Inferior parietal cortex (tissue), 1 donor: ENCODE measurements at regions not wholly inside any gene's neighbourhood (a gene's known extent, or its start where the extent isn't known, plus 50 kb on each side); places are given as distances from the start of the nearest gene placed in this dataset.
"Not testable (repeated sequence)": the region's sequence is repeated elsewhere in the genome, so short reads cannot be mapped to it uniquely, and the experiment has no call there.

Experiments used
- DNase-seq: peaks from one replicate; pipeline ENCODE4 v3.0.0-alpha.2; 2016; ENCODE audit errors: extremely low spot score

DNA sequence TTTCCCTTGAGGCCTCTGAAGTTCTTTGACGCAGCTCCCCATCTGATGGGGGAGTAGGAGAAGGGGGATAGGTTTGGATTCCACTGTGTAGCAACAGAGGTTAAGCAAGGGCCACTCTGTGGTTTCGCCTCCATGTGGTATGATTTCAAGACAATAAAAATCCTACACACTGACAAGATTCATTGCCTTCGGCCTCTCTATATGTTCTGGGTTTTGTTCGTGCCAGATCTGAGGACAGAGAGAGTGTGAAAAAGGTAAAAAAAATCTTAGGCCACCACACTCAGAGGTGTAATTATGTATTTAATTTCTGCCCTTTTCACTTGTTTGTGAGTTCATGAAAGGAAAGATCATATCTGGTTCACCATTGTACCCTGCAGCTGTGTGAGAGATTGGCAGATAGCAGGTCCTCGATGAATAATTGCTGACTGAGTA is 715.2 kb upstream of the ZNF608 start:
- DNase-seq: no peak

DNA sequence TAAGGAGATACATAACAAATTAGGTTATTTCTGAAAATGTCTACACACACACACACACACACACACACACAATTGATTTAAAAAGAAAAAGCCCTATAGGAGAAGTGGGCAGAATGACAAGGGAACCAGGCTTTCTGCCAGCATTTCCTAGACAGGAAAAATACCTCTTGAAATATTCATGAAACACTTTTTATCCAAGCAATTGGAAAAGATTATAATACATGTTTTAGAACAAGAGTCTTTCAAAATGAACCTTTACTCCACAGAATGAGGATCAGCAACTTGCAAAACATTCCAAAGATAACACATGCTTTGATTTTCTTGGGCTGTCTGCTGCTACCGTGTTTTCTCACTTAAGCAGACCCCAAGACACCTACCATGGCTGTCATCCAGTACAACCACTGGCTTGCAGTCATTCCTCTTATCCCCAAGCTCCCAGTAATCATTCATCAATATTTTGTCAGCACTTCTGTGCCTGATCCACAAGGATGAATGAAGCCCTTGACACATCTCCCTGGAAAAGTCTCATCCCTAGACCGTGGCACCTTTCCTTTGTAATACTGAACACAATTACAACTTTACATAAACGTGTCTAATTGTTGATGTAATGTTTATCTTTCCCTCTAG is 717.1 kb upstream of the ZNF608 start:
- DNase-seq: no peak

DNA sequence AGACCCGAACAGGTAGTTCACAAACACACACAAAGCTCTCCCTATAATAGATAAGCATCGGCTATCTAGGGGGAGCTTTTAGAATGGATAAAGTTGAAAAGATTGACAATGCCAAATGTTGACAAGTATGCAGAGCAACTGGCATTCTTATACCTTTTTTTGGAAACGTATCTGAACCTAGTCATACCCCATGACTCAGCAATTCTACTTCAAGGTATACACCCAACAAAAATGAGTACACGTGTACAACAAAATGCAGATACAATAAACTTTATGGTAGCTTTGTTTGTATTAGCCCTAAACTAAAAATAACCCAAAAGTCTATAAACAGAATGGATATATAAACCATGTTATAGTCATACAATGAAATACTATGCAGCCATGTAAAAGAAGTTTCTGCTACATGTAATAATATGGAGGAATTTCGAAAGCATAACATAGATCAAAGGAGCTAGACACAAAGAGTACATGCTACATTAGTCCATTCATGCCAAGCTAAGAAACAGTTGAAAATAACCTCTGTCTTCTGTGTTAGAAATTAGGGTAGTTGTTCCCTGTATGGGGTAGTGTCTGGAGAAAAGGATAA is 718.5 kb upstream of the ZNF608 start:
- DNase-seq: no peak

DNA sequence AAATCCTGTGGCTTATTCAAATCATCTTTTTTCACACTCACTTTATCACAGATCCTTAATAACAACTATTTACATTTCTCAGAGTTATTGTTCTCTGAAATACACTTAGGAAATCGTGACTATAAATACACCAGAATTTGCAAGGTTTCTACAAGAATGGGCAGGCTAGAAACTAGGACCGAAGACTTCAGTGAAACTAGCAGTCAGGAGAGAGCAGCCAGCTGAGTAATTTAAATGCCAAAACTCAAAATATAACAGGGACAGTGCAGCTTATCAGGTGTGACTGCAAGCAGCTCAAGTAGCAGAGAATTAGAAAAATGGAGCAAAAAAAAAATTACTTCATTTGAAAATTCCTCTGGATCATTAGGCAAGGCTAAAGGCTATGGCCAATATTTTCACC is 719.3 kb upstream of the ZNF608 start:
- no peak for DNase-seq

DNA sequence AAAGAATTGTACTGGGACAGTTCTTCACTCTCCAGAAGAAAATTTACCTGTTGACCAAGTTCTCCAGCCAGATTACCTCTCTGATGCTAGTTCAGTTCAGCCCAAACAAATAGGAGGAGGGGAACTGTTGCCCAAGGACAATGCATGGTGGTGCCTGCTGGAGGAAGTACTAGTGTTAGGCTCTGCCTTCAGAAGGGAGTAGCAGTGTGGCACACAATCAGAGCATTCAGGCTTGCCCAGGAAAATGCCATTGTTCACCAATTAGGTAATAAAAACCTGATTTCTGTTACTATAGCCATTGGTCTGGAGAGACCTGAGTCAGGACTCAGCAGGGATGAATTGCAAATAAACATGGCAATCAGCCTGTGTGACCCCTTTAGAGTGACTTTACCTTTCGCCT is 720.8 kb upstream of the ZNF608 start:
- no peak for DNase-seq

DNA sequence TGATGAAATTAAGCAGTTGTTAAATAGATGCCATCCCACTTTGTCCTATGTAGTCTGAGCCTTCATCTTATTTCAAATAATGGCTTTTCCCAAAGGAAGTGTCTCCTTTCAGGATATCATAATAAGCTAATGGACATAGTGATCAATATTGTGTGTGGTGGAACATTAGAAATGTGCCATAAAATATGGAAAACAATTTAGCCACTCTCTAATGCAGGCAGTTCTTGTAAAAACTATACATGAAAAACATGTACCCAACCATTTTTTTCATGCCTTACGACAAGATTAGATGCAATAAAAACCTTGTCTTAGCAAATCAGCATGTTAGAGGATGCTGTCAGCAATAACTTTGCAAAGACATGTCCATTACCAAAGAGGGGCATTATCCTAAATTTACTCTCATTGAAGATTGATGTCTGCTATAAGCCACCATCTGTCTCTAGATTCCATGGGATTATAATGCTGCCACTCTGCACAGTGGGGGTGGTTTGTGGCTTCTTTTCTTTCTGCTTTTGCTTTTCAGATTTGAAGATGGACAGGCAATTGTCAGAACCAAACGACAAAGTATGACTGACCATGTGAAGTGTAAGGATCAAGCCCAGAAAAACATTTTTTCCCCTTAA is 724.0 kb upstream of the ZNF608 start:
- no peak for DNase-seq

DNA sequence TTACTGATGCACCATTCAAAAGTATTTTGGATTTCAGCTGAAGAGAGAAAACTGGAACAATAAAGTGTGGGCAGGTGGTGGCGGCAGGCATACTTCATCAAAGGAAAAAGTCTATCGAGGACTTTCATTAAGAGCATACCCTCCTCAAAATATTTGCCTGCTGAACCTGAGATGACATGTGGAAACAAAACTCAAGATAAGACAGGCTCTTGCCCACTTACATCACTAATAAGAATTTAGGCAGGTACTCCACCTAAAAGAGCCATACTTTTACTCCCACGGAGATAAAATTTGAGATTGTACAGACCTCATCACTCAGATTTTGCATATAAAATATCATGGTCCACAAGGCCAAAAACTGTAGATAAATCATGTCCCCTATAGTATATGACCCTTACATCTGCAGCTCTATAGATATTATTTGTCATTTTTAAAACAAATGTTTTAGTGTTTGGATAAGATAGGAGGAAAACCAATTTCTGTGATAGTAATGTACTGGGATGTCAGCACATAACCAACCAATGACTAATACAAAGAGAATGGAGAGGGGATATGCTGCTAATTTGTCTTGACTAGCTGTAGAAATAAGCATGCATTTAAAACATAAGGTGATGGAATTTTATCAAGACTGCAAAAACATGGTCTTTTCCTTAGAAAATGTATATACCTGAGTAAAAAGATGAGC is 730.6 kb upstream of the ZNF608 start:
- no peak for DNase-seq

DNA sequence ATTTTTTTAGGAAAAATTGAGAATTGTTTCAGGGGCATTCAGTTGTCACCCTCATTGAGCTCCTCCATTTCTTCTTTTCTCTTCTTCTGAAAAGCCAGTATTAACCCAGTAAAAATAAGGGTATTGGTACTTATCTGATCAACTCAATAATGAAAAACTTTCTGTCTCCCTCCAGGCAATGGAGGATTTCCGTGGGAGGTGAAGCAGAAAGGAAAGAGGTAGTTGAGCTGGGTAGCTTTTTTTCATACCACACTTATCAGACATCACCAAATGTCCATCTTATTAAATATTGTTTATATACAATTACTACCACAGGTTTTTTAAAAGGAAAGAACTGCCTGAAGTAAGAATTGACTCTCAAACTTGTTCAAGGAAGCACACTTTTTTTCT is 731.1 kb upstream of the ZNF608 start:
- DNase-seq: no peak

DNA sequence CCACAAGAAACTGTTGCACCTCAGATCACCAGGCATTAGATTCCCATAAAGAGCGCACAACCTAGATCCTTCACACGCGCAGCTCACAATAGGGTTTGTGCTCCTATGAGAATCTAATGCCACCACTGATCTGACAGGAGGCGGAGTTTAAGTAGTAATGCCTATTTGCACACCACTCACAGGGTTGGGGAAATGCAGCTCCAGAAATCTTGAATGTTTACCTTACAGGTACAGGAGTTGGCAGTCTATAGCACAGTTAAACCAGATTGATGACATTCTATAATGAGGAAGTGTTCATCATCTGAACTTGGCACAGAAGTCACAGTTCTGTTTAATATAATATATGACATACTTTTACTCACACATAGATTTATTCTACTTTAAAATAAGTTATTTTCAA is 732.2 kb upstream of the ZNF608 start:
- no peak for DNase-seq

DNA sequence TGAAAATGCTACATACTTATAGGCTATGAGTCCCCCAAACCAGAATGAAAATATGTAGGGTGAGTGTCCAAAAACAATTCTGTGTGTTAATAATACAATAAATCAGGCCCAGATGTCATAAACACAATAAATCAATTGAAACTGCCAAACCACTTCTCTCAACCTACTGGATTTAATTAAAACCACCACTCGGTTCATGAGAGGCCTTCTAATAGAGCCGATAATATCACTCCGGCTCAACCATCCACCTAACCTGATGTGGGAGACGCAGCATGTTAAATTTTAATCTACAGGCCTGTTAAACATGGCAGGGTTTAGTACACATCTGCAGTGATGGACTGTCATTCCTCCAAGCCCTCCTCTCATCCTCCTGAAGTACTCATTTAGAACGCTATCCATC is 734.5 kb upstream of the ZNF608 start:
- no peak for DNase-seq

DNA sequence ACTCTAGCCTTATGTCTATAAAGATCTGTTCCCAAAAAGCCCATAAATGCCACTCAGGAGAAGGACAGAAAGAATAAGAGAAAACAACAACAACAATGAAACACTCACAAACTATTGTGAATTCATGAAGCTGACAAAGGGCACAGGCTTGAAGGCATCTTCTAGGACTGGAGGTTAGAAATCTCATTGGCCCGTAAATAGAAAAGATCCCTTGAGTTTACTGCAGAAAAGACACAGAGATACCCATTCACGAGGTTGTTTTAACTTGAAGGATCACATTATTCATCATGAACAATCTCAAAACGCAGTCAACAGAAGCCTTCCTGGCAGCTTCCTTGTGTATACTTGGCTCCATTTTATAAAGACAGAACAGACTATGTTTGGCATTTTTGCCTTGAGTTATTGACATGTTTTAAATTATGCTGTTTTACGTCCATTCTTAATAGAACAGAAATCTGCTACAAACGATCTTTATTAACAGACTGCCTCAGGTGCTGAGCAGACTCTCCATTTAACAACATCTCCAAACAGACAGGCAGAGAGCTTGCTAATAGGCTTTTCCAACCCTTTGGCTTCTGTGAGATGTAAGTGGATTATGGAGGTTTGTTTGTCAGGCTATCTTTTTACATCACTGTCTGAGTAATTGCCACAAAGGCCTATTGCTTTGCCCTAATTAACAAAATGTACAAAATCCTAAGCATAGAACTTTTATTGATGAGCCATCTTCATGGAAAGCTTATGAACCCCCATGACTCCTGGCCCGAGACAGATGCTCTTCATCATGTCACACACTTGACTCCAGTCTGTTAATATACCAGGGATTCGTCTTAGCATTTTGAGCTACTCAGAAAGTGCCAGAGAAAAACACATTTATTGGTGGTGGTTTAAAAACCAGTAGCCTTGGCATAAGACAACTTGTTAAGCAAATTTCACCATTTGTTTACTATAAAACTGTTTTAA is 735.3 kb upstream of the ZNF608 start:
- DNase-seq: no peak

DNA sequence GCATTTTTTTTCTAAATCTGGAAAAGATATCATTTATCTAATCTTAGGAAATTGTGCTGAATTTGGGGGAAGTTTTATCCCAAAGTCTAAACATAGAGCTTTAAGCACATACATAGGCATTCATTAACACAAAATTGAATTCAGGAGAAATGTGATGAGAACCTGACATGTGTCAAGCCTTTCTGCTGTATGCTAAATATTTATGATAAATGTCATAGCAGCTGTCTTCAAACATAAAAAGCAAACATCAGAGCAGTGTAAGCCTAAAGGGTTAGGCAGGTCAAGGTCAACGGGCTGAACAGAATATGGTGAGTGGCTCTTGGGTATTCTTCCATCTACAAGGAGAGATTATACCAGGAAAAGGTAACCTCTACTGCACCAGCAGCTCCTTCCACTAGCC is 737.2 kb upstream of the ZNF608 start:
- DNase-seq: no peak

DNA sequence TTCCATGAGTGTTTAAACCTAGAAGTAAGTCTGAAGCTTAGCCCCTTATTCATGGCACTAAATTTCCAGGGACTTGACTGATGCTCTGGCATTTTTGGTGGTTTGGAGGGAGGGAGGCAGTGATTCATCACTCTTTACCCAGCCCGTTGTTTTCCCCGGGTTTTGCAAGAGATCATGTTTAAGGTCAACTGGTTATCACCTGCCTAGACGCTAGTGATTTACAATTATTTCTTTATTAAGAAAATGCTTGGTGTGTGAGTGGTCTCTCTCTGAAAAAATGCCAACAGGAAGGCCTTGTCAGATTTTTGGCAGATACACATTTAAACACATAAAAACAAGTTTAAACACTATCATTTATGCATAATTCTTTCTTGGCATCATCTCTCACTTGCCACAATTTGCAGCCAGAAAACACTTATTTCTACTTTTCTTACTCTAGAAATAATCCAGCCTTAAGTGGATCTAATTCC is 737.9 kb upstream of the ZNF608 start:
- DNase-seq: no peak

DNA sequence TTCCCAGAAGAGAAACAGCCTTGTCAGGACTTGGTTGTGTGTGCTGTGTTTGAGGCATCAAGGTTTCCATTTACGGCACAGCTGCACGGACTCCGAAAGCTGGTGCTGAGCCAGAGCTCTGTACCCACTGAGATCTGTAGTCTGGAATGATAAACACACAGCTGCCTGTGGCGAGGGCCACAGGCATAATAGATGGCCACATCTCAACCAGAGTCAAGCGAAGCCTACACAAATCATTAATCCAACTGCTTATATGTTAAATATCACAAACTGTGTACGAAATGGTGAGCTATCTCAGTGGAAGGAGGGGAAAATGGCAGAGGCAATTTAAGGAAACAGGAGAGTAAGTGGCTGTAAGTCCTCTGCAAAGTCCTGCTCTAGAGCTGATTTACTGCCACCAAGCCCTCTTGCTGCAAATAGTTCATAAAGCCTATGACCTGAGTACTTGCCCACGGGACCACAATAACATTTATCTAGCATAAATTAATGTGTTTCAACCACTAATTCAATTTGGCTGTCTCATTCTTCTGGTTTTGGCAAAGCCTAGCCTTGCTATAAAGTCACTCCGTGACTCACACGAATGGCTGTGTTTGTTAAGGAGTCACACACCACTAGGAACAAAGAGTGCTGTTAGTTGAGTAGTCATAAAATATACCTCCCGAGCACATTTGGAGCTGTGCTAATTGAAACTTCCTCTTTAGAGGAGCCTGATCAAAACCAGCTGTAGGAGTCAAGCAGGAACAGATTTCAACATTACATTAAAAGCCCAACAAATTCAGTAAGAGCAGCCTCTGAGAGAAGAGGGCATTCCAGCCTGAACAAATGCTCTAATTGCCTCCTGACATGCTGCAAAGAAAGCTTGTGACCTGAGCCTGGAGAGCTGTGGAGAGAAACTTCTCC is 738.6 kb upstream of the ZNF608 start:
- peak; percentile 88 for DNase-seq

DNA sequence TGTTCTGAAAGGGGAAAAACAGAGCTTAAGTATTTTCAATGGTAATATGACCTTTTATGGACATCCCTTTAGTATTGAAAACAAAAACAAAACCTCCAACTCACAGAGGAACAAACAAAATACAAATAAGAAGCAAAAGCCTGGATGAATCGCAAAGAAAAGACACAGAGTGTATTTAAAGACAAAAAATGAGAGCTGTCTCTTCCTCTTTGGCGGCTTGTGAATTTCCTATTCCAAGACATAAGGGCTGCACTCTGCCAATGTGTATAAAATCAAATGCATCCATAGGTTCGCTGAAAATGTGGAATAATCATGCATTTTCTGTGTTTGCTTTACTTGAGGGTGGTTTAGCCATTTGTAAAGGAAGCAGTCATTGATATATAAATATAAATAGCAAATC is 739.3 kb upstream of the ZNF608 start:
- DNase-seq: no peak

DNA sequence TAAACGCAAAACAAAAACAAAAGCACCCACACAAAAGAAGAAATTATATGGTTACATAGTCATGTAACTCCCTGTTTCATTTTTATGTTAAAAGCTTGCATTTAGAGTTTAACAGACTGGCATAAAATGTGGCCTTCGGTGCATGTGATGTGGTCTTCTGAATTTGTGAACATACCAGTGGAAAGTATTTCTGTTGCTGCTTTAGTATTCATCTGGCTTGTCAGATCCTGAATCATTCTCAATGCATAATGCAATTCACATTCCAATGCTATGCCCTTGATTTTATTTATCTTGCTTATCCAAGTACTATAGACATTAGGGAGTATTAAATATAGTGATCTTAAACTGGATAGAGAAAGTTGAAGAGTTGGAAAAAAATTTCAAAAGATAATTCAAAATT is 740.2 kb upstream of the ZNF608 start:
- no peak for DNase-seq

DNA sequence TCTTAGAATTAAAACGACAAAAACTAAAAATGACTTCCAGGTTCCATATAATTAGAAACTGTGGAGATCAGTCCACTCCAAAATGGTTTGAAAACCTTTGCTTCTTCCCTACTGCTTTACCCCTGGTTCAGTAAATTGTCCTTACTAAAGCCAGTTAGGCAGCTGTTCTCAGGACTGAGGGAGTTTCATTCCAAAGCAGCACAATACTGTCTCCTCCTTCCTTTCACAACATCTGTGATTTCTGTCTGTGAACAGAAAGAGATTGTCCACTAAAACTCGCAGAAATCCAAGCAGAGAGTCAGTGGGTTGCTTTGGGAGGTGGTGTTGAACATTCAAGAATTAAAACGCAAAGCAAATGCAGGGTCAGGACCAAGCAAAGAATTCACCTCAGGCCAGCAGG is 740.8 kb upstream of the ZNF608 start:
- DNase-seq: no peak

DNA sequence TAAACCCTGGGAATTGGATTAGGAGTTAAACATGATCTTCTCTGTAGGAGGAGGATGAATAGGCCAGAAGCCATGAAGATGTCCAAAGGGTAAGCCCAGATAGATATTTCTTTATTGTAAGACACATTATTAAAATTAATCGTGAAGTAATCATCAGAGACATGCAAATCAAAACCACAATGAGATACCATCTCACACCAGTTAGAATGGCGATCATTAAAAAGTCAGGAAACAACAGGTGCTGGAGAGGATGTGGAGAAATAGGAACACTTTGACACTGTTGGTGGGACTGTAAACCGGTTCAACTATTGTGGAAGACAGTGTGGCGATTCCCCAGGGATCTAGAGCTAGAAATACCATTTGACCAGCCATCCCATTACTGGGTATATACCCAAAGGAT is 741.2 kb upstream of the ZNF608 start:
- DNase-seq: not testable (repeated sequence)

DNA sequence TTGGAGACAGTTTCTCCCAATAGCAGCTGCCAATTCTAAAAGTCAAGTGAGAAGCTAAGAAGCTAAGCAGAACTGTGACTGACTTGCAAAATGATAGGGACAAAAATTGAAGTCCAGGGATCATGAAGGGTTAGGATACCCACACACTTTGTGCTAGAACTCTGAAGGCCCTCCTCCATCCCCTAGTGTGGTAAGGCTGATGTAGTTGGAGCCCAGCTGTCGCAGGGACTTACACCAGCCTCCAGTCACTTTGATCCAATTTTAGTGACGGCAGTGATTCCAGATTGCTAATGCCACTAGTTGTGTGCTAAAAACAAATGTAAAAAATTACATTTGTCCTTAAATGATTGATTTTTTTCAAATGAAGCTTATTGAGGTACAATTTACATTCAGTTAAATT is 742.7 kb upstream of the ZNF608 start:
- DNase-seq: no peak

DNA sequence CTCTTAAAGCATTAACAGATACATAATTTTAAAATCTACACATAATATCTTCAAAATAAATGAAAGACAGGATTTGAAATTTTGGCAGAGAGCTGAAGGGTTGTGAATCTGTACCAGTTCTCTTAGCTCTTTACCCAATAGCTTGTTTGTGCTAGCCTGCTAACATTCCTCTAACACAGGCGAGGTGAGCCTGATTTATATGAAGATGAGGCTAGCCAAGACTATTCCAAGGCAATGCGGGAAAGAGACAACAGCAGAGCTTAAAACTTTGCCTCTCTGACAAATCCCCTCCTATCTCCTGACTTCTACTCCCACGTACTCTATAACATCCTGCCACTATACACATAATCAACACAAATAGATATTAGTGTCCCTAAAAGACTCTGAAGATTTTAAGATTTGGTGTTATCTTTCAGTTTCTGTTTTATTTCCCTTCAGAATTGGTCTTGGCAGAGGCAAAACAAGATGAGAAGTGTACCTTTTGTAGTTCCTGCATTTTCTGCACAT is 745.6 kb upstream of the ZNF608 start:
- no peak for DNase-seq

DNA sequence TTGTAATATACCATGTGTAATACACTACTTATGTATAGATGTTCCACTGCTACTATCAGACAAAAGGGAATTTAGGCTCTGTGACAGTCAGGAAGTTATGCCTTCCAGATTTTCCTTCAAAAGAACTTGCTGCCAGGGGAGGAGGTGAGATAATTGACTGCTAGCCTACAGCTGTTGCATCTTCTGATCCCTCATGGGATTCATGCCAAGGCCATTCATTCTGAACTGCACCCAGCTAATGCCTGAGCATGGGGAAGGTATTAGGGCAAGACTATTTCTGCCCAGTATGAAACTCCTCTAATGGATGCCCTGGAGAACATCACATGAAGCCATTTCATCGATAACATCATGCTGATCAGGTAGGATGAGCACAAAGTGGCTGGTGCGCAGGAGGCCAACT is 746.5 kb upstream of the ZNF608 start:
- DNase-seq: no peak
